COLO668 (cell line): ENCODE measurements at regions not wholly inside any gene's neighbourhood (a gene's known extent, or its start where the extent isn't known, plus 50 kb on each side); places are given as distances from the start of the nearest gene placed in this dataset.
A peak's percentile ranks its signal among the peaks of the same experiment; 100 is the strongest.
"Not testable (repeated sequence)": the region's sequence is repeated elsewhere in the genome, so short reads cannot be mapped to it uniquely, and the experiment has no call there.

Experiments used
- DNase-seq: peaks from one replicate; lab custom pipeline; 2025; ENCODE audit not compliant: unreplicated experiment; lab: John Stamatoyannopoulos, UW

- no peak for DNase-seq
Measured at GRCh38 chr9:31393240-31393639, 991.2 kb upstream of the ACO1 start.

DNA sequence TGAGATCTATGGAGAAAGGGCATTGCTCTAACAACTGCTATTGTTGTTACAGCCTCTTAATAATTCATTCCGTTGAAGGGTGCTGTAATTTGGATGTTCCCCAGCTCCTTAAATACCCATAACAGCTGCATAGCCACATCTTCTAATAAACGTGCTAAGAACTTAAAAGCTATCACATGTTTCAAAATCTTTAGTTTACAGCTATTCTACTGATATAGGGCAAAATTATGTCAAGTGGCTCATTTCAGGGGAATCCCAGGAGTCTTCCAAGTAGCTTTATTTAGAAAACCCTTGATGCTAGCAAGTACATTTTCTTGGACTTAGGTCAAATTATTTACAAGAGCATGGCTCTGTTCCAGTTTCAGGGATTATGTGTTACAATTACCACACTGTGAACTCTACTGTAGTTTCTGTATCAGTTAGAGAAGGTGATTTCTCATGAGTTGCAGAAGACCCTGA, 990.4 kb upstream of the ACO1 start:
- no peak for DNase-seq

DNA sequence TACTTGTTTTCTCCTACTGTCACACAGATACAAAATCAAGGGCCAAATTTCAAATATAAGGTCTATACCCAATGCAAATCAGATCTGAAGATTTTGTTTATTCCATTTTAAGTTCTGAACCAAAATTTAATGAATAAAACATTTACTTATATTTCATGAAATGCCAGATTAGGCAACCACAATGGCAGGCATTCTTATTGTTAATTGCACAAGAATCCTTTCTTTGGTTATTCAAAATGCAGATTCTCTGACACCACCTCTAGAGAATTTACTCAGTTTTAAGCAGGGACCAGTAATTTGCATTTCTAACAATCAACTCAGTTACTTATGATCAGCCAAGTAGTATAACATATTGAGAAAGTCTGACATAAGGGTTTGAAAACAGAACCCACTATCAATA, 972.4 kb upstream of the ACO1 start:
- no peak for DNase-seq

DNA sequence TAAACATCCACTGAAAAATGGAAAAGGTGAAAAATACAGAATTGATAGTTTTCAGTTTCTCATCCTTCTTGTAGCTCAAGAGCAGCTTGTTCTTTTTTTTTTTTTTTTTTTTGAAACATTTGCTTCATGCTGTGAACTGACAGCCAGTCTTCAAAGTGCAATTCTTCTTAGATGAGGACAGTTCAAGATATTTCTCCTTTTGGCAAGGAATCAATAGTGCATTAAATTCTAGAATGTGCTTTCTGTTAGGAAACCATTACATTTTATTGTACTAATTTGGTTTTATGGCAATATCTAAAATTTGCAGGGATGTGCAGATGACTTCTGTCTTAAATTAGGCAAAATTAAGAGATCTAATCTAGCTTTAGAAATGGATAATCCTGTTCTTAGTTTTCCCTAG, 969.3 kb upstream of the ACO1 start:
- no peak for DNase-seq

DNA sequence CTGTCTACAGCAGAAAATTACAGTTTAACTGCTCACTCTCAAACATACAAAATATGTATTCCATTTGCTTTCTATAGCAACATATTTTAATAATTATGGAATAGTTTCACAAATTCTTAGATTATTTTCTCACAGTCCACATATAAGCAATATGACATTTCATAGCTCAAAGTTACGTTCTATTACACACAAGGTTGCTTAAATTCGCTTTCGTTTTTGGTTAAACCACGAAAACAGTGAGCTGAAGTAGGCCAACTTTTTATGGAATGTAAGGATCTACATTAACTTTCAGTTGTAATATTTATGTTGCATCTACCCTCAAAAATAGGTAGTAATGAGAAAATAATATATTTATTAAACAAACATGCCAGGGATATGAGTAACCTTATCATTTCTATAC, 966.0 kb upstream of the ACO1 start:
- no peak for DNase-seq

DNA sequence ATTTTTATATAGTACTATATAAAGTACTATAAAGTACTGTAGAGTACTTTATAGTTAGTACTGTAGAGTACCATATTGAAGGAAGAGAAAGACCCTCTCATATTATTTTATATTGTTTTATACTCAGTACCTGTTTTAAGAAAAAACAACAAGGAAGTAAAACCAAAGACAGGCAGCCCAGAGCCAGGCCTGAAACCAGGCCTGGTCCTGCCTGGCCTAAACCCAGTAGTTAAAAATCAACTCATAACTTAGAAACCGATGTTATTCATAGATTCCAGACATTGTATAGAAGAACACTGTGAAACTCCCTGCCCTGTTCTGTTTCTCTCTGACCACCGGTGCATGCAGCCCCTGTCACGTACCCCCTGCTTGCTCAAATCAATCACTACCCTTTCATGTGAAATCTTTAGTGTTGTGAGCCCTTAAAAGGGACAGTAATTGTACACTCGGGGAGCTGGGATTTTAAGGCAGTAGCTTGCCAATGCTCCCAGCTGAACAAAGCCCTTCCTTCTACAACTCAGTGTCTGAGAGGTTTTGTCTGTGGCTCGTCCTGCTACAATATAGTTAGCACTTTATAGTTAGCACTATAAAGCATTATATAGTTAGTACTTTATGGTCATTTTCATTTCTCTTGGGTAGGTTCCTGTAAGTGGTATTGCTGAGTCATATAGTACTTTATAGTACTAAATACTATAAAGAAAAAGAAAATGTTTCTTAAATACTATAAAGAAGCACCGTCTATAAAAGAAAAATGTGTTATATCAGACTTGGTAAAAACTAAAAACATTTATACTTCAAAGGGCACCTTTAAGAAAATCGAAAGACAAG, 940.6 kb upstream of the ACO1 start:
- DNase-seq = not testable (repeated sequence)

- DNase-seq = no peak
Measured at GRCh38 chr9:31445357-31445756, 939.1 kb upstream of the ACO1 start.

- DNase-seq = no peak
Measured at GRCh38 chr9:31445960-31446359, 938.5 kb upstream of the ACO1 start.

DNA sequence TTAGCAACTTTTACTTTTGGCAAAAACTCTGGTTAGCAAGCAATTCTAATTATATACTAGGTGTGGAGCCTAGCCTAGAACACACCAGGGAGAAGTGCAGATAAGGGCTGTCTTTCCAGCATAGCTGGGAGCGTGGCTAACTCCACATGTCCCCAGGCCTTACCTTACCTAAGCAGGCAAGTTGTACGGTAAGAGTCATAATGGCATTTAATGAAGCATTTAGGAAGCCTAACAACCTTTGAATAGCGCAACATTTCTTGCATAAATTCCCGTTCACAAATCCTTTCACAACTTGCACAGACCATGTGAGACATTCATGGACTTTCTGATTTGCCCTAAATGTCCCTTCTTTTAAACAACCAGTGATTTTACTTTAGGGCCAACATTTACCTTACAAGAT, 917.4 kb upstream of the ACO1 start:
- DNase-seq = no peak

DNA sequence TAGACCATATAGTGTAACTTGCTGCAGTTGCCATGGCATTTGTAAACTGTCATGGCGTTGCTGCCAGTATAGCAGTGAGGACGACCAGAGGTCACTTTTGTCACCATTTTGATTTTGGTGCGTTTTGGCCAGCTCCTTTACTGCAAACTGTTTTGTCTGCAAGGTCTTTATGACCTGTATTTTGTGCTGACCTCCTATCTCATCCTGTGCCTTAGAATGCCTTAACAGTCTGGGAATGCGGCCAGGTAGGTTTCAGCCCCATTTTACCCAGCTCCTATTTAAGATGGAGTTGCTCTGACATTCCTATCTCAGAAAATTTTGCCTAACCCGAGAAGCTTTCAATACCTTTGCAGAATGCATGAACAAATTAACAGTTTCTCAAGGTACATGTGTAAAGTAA, 914.4 kb upstream of the ACO1 start:
- DNase-seq = no peak

- DNase-seq = no peak
Measured at GRCh38 chr9:31471010-31471409, 913.4 kb upstream of the ACO1 start.

DNA sequence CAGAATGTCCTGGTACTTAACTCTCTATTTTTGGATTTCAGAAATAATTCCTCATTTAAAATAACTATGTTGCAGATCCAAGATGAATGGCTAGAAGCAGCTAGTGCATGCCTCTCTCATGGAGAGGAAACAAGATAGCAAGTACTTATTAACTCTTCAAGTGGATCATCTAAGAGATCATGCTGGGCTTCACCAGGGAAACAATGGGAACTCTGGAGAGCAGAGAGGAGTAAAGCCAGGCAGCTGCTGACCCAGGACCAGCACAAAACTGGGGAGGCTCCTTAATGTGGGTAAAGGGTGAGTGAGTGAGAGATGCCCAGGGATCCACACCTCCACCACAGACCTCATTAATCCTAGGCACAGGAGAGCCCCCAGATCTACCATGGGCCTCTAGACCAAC, 897.8 kb upstream of the ACO1 start:
- DNase-seq = no peak

GRCh38 chr9:31490551-31491106, 893.8 kb upstream of the ACO1 start:
- no peak for DNase-seq

GRCh38 chr9:31492229-31492628, 892.2 kb upstream of the ACO1 start:
- no peak for DNase-seq

DNA sequence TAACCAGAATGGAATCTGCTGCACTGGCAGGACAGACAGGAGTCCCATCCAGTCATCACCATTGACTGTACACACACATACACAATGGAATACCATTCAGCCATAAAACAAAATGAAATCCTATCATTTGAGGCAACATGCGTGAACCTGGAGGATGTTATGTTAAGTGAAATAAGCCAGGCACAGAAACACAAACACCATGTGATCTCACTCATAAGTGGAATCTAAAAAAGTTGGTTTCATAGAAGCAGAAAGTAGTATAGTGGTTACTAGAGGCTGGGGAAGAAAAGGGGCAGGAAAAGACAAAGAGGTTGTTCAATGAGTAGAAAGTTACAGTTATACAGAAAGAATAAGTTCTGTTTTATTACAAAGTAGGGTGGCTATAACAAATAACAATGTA, 884.0 kb upstream of the ACO1 start:
- no peak for DNase-seq

- DNase-seq = peak; percentile 39
Measured at GRCh38 chr9:31519011-31519410, 865.4 kb upstream of the ACO1 start.

GRCh38 chr9:31519424-31519823, 865.0 kb upstream of the ACO1 start:
- no peak for DNase-seq

DNA sequence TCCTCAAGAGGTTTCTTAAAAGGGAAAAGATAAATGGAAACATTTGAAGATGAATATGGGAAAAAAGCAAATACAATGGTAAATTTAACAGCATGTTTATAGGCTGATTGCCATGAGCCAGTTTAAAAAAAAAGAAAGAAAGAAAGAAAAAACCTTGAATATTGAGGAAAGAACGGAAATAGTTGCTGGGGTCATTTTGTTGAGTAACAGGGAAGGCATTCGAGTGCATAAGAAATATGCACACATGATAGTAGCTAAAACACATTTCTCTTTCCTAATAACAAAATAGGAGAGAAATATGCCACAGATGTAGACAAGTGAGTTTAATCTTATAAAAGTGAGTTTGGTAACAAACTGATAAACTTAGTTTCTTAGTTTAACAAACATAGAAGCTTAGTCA, 864.6 kb upstream of the ACO1 start:
- no peak for DNase-seq

DNA sequence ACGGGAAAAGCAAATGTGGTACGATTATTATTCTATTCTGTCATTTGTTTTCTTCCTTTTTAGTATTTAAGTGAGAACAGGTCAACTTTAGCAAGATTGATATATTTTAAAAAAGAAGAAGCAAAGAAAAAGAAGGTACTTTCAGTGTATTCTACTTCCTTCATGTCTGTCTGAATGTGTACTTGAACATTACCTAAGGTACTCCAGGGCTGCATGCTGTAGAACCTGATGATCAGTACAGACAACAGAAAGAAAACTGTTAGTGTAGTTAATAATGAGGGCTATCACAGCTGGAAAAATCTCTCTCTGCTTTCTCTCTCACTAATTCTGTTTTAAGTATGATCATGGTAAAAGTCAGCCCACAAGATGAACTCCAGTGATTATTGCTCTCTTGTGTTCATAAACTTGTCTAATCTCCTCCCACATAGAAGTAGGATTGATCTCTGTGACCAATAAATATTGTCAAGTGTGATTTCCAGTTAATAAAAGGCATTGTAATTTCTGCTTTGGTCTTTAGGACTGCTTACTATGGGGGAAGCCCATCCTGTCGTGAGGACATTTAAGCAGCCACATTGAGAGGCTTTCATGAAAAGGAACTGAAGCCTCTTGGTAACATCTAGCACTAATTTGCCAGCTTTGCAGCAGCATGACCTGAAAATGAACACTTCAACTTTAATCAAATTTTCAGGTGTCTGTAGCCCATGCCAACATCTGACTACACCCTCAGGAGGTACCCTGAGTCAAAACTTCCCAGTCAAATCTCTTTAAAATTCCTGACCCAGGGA, 864.0 kb upstream of the ACO1 start:
- DNase-seq = no peak

DNA sequence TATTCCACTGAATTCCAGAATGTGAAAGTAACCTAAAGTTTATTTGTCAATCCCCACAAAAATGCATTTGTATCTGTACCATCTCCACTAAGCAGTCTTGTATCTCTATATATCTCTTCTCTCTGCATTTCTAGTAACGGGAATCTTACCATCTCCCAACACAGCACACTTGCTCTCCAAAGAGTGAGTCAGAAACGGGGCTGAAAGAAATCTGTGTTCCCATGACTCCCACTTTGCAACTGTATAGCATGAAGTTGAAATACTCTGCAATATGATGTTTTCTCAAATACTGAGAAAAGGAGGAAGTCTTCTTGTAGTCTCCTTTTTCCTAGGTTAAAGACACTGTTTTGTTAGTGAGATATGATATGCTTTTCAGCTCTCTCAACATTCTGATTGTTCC, 848.8 kb upstream of the ACO1 start:
- DNase-seq = no peak

DNA sequence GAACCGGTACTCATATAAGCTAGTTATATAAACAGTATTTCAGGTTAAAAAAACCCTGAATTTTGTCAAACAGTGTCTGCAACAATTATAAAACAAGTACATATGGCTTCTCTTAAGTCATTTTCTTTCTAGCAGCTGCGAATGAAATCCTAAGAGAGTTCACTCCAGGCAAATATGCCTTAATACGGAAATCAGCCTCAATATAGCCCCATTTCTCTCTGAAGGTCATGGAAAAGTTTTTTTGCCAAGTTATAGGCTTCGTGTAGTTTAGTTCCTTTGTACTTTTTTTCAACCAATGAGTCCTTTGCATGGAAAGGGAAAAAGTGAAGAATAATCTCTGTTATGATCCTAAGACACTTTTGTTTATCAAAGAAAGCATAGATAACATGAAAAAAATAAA, 848.0 kb upstream of the ACO1 start:
- DNase-seq = no peak

DNA sequence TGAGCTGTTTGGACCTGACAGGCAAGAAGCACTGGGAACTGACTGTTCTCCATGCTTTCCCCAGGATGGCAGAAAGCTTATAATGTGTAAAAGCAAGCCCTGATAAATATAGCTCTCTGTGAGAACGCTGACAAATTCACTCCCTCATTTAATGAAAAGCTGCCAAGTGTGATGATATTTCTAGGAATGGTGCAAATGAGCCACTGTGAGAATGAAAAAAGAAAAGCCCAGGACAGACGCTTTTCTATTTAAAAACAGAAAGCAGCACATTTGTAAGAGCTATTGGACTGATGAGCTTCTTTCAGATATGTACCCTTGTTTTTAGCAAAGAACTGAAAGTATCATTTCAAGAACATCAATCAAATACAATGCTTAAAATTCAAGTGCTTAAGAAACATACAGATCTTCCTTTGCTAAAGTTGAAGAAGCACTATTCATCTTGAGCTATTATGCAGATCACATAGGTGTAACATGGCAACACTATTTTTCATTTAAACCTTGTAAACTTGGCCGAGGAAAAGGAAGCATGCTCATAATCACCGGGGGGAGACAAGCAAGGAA, 842.6 kb upstream of the ACO1 start:
- DNase-seq = no peak
